ENCODE measurements at regions not wholly inside any gene's neighbourhood (a gene's known extent, or its start where the extent isn't known, plus 50 kb on each side); places are given as distances from the start of the nearest gene placed in this dataset.

DNA sequence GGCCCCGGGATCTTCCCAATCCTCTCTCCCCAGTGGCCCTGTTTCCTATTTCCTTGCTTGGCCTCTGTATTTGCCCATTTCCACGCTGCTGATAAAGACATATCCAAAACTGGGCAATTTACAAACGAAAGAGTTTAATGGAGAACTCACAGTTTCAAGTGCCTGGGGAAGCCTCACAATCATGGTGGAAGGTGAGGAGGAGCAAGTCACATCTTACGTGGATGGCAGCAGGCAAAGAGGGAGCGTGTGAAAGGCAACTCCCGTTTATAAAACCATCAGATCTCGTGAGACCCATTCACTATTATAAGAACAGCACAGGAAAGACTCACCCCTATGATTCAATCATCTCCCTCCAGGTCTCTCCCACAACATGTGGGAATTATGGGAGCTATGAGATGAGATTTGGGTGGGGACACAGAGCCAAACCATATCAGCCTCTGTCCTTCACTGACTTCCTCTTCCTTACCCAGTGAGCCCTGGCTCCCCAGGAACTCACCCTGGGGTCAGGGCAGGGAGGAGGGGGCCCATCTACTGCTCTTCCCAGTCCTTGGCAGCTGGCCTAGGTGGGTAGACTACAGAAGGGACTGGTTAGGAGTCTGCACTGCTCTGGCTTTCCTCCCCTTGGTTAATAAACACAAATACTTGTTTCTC is 105.8 kb upstream of the MYCN start:
- TF ChIP-seq, protein P1, sequence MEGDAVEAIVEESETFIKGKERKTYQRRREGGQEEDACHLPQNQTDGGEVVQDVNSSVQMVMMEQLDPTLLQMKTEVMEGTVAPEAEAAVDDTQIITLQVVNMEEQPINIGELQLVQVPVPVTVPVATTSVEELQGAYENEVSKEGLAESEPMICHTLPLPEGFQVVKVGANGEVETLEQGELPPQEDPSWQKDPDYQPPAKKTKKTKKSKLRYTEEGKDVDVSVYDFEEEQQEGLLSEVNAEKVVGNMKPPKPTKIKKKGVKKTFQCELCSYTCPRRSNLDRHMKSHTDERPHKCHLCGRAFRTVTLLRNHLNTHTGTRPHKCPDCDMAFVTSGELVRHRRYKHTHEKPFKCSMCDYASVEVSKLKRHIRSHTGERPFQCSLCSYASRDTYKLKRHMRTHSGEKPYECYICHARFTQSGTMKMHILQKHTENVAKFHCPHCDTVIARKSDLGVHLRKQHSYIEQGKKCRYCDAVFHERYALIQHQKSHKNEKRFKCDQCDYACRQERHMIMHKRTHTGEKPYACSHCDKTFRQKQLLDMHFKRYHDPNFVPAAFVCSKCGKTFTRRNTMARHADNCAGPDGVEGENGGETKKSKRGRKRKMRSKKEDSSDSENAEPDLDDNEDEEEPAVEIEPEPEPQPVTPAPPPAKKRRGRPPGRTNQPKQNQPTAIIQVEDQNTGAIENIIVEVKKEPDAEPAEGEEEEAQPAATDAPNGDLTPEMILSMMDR (IDR thresholded peaks at IDR 0.05): no peak
- no peak for TF ChIP-seq POLR2A (IDR thresholded peaks at IDR 0.05)

Data from uterus (tissue), 2 donors.